ENCODE measurements at regions not wholly inside any gene's neighbourhood (a gene's known extent, or its start where the extent isn't known, plus 50 kb on each side); places are given as distances from the start of the nearest gene placed in this dataset.

- DNase-seq (ENCODE audit: low read depth in 4 of 4, low spot score in 2 of 4): no peak
Measured at GRCh38 chr3:174639406-174639805, 219.7 kb upstream of the NAALADL2 start.

- DNase-seq (ENCODE audit: low read depth in 4 of 4, low spot score in 2 of 4): no peak
Measured at GRCh38 chr3:174639970-174640369, 219.2 kb upstream of the NAALADL2 start.

GRCh38 chr3:174640932-174641331 lies 218.2 kb upstream of the NAALADL2 start:
- no peak for DNase-seq (ENCODE audit: low read depth in 4 of 4, low spot score in 2 of 4)

GRCh38 chr3:174644287-174644686 lies 214.8 kb upstream of the NAALADL2 start:
- no peak for DNase-seq (ENCODE audit: low read depth in 4 of 4, low spot score in 2 of 4)

- no peak for DNase-seq (ENCODE audit: low read depth in 4 of 4, low spot score in 2 of 4)
Measured at GRCh38 chr3:174651951-174652350, 207.2 kb upstream of the NAALADL2 start.

GRCh38 chr3:174659511-174659910 lies 199.6 kb upstream of the NAALADL2 start:
- no peak for DNase-seq (ENCODE audit: low read depth in 4 of 4, low spot score in 2 of 4)

GRCh38 chr3:174662653-174663052 lies 196.5 kb upstream of the NAALADL2 start:
- DNase-seq (ENCODE audit: low read depth in 4 of 4, low spot score in 2 of 4): no peak

GRCh38 chr3:174667386-174667785 lies 191.7 kb upstream of the NAALADL2 start:
- no peak for DNase-seq (ENCODE audit: low read depth in 4 of 4, low spot score in 2 of 4)

GRCh38 chr3:174675406-174675805 lies 183.7 kb upstream of the NAALADL2 start:
- no peak for DNase-seq (ENCODE audit: low read depth in 4 of 4, low spot score in 2 of 4)

- no peak for DNase-seq (ENCODE audit: low read depth in 4 of 4, low spot score in 2 of 4)
Measured at GRCh38 chr3:174681784-174682183, 177.3 kb upstream of the NAALADL2 start.

- no peak for DNase-seq (ENCODE audit: low read depth in 4 of 4, low spot score in 2 of 4)
Measured at GRCh38 chr3:174685796-174686195, 173.3 kb upstream of the NAALADL2 start.

- DNase-seq (ENCODE audit: low read depth in 4 of 4, low spot score in 2 of 4): no peak
Measured at GRCh38 chr3:174697310-174697709, 161.8 kb upstream of the NAALADL2 start.

GRCh38 chr3:174700736-174701135 lies 158.4 kb upstream of the NAALADL2 start:
- DNase-seq (ENCODE audit: low read depth in 4 of 4, low spot score in 2 of 4): no peak

GRCh38 chr3:174710612-174711011 lies 148.5 kb upstream of the NAALADL2 start:
- DNase-seq (ENCODE audit: low read depth in 4 of 4, low spot score in 2 of 4): no peak

- DNase-seq (ENCODE audit: low read depth in 4 of 4, low spot score in 2 of 4): no peak
Measured at GRCh38 chr3:174715386-174715785, 143.7 kb upstream of the NAALADL2 start.

- no peak for DNase-seq (ENCODE audit: low read depth in 4 of 4, low spot score in 2 of 4)
Measured at GRCh38 chr3:174716956-174717505, 142.1 kb upstream of the NAALADL2 start.

GRCh38 chr3:174720717-174721116 lies 138.4 kb upstream of the NAALADL2 start:
- no peak for DNase-seq (ENCODE audit: low read depth in 4 of 4, low spot score in 2 of 4)

- DNase-seq (ENCODE audit: low read depth in 4 of 4, low spot score in 2 of 4): no peak
Measured at GRCh38 chr3:174725303-174725702, 133.8 kb upstream of the NAALADL2 start.

- no peak for DNase-seq (ENCODE audit: low read depth in 4 of 4, low spot score in 2 of 4)
Measured at GRCh38 chr3:174737966-174738365, 121.2 kb upstream of the NAALADL2 start.

GRCh38 chr3:174749143-174749542 lies 110.0 kb upstream of the NAALADL2 start:
- DNase-seq (ENCODE audit: low read depth in 4 of 4, low spot score in 2 of 4): no peak

- DNase-seq (ENCODE audit: low read depth in 4 of 4, low spot score in 2 of 4): no peak
Measured at GRCh38 chr3:174755833-174756829, 103.0 kb upstream of the NAALADL2 start.

GRCh38 chr3:174758943-174759342 lies 100.2 kb upstream of the NAALADL2 start:
- no peak for DNase-seq (ENCODE audit: low read depth in 4 of 4, low spot score in 2 of 4)
